ENCODE measurements at regions not wholly inside any gene's neighbourhood (a gene's known extent, or its start where the extent isn't known, plus 50 kb on each side); places are given as distances from the start of the nearest gene placed in this dataset.

DNA sequence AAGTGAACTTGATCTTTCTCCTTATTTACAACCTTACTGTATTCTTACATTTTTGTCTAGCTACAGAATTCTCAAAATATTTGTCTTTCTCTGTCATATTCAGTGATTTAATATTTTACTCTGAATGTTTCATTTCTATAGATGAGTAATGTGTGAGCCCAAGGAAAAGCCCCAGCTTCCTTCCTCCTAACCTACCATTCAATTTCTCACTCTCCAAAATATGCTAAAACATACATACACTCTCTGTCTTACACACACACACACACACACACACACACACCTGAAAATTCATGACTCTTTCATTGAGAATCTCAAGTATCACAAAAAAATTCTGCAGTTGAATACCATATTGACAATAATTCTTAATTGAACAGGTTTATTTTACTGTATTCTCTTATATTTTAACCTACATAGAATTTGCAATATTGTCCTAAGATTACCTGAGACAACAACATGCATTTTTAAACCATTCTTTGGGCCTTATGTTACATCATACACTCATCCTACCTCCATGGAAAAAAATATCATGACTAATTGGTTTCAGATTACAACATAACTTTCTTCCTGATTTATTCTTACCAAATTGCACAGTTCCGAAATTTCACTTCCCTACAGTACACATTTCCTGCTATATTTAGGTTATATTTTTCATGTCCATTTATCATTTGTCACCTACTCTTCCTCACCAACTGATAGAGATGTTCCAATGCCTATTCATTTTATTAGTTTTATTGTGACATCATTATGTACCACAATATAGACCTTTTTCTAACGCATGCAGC is 1965.6 kb upstream of the PCDH20 start:
- 71 to 78% methylated on average over 2 of the region's 2 CpGs for WGBS, 2 donors
- ATAC-seq: no peak
- Histone ChIP-seq H3K27me3 (no peaks in the 10 kb centered on the region), H3K4me3 (no peak overlapping the region), H3K27ac (no peak overlapping the region), H3K9me3 (peaks cover 0 to 5% (median 0%) of the 10 kb centered on the region in 4 donors), H3K36me3 (no peaks in the 10 kb centered on the region), H3K4me1 (no peaks in the 10 kb centered on the region)
- TF ChIP-seq, protein P1, sequence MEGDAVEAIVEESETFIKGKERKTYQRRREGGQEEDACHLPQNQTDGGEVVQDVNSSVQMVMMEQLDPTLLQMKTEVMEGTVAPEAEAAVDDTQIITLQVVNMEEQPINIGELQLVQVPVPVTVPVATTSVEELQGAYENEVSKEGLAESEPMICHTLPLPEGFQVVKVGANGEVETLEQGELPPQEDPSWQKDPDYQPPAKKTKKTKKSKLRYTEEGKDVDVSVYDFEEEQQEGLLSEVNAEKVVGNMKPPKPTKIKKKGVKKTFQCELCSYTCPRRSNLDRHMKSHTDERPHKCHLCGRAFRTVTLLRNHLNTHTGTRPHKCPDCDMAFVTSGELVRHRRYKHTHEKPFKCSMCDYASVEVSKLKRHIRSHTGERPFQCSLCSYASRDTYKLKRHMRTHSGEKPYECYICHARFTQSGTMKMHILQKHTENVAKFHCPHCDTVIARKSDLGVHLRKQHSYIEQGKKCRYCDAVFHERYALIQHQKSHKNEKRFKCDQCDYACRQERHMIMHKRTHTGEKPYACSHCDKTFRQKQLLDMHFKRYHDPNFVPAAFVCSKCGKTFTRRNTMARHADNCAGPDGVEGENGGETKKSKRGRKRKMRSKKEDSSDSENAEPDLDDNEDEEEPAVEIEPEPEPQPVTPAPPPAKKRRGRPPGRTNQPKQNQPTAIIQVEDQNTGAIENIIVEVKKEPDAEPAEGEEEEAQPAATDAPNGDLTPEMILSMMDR (IDR thresholded peaks at IDR 0.05): no peak
- intact Hi-C loops (cut with DNase I): no loop called here
- FAIRE-seq: no peak
- DNase-seq: no peak

DNA sequence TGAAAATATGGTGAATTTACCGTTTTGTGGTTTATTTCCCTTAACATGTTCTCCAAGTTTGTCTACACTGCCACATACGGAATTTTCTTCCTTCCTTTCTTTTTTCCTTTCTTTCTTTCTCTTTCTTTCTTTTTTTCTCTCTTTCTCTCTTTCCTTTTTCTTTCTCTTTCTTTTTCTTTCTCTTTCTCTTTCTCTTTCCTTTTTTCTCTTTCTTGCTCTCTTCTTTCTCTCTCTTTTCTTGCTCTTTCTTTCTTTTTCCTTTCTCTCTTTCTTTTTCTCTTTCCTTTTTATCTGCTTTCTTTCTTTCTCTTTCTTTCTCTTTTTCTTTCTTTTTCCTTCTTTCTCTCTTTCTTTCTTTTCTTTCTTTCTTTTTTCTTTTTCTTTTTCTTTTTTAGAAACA is 1962.3 kb upstream of the PCDH20 start:
- ATAC-seq: no peak
- Histone ChIP-seq H3K27ac (no peak overlapping the region), H3K27me3 (no peaks in the 10 kb centered on the region), H3K9me3 (peaks cover 0 to 5% (median 0%) of the 10 kb centered on the region in 4 donors), H3K4me1 (no peaks in the 10 kb centered on the region), H3K4me3 (no peak overlapping the region), H3K36me3 (no peaks in the 10 kb centered on the region)
- no peak for FAIRE-seq
- TF ChIP-seq, protein P1 (IDR thresholded peaks at IDR 0.05): no peak
- intact Hi-C loops (cut with DNase I): no loop called here
- no peak for DNase-seq
- 69 to 74% methylated on average over 2 of the region's 2 CpGs for WGBS, 2 donors

DNA sequence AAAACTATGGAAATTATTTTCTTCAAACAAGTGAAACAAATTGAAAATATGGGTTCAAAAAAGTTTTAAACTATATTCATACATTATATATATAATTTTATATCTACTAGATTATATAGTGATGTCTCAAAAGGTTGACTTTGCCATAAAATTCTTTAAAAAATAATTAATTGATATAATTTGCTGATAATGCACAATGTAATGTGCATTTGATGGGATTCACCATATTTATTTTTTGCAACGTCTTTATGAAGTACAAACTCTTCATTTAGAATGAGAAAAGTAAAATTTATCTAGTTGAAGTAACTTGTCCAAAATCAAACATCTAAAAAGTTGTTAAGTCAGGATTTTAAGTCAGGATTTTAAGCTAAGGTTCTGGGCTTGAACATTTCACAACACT is 1954.5 kb upstream of the PCDH20 start:
- DNase-seq (no peak), ATAC-seq (no peak), FAIRE-seq (peak; percentile 20)
- Histone ChIP-seq H3K27me3 (no peaks in the 10 kb centered on the region), H3K9me3 (no peaks in the 10 kb centered on the region), H3K27ac (no peak overlapping the region), H3K4me3 (no peak overlapping the region), H3K36me3 (no peaks in the 10 kb centered on the region), H3K4me1 (no peaks in the 10 kb centered on the region)
- intact Hi-C loops (cut with DNase I): no loop called here
- 32 to 41% methylated on average over 1 of the region's 1 CpG for WGBS, 2 donors
- TF ChIP-seq, protein P1 (IDR thresholded peaks at IDR 0.05): no peak

DNA sequence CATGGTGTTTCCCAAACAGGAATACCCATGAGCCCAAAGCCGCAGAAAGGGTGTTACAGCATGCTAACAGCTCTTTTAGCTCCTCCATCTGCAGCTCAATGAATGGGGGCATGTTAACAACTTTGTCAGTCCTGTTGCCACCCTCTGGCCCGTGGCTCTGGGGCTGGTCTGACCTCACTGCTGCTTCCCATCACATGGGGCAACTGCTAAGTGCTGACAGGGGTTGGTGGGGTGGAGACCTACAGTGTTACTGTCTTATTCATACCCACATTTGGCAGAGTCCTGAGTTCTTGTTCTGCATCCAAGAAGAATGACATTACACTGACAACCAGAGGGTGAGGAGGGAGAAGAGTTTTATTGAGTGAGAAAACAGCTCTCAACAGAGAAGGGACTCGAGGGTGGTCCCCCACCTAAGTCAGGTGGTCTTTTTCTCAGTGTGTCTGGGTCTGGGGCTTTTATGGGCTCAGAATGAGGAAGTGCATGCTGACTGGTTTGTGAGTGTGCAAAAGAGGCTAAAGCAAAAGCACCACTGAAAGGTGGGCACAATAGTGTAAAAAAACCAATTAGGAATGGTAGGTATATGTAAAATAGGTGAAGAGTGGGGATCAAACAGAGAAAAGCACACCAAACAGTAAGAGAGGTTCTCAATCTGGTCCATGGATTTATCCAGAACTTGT is 1952.0 kb upstream of the PCDH20 start:
- TF ChIP-seq, protein P1 (IDR thresholded peaks at IDR 0.05): no peak
- ATAC-seq: no peak
- no peak for FAIRE-seq
- Histone ChIP-seq H3K36me3 (no peaks in the 10 kb centered on the region), H3K9me3 (no peaks in the 10 kb centered on the region), H3K4me1 (no peaks in the 10 kb centered on the region), H3K27me3 (no peaks in the 10 kb centered on the region), H3K27ac (no peak overlapping the region), H3K4me3 (no peak overlapping the region)
- intact Hi-C loops (cut with DNase I): no loop called here
- DNase-seq: no peak
- 61 to 73% methylated on average over 3 of the region's 3 CpGs for WGBS, 2 donors

DNA sequence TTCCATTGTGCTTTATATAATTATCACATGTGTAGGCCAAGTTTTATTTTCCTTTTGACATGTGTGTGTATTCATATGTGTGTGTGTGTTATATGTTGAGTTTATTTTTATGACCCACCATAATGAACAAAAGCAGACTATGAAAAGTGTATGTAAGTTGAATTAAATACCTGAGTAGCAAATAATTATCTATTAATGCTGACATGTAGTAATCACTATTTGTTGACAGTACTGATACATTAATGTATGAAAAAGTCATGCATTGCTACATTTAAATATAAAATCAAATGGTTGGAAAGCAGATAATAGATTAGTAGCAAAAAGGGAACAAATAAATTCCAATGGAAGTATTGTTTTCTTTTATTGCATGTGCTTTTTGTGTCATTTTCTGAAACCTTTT is 1948.5 kb upstream of the PCDH20 start:
- no peak for ATAC-seq
- intact Hi-C loops (cut with DNase I): no loop called here

More for the DNA sequence above, 1948.5 kb upstream of the PCDH20 start:
- Histone ChIP-seq H3K4me1 (no peaks in the 10 kb centered on the region), H3K27me3 (no peaks in the 10 kb centered on the region), H3K4me3 (no peak overlapping the region), H3K27ac (no peak overlapping the region), H3K36me3 (no peaks in the 10 kb centered on the region), H3K9me3 (no peaks in the 10 kb centered on the region)
- TF ChIP-seq, protein P1 (IDR thresholded peaks at IDR 0.05): no peak
- DNase-seq (no peak), FAIRE-seq (no peak)

Measured in pancreas (tissue), 10 donors.